Motor neuron (in vitro differentiated cells): ENCODE measurements at regions not wholly inside any gene's neighbourhood (a gene's known extent, or its start where the extent isn't known, plus 50 kb on each side); places are given as distances from the start of the nearest gene placed in this dataset.
"Not testable (repeated sequence)": the region's sequence is repeated elsewhere in the genome, so short reads cannot be mapped to it uniquely, and the experiment has no call there.

Experiments
- ATAC-seq, 8 experiments: fragments of 200-7000 bp; cut with Tn5 transposase; replicated peaks in 6 of 8; 2 replicates each; pipeline ENCODE4 v1.8.0; 2021; ENCODE audit warnings: mild to moderate bottlenecking in 8 of 8, moderate library complexity in 8 of 8
- H3K27ac ChIP-seq, 2 donors: fragments of 250-450 bp; sonication (Bioruptor Pico); 2 replicates each; pipeline ENCODE4 v1.9.0; 2021; ENCODE audit warnings: antibody characterized with exemption in 2 of 2, mild to moderate bottlenecking in 2 of 2, moderate library complexity in 1 of 2
- H3K4me1 ChIP-seq, 2 donors: fragments of 250-450 bp; sonication (Bioruptor Pico); replicated peaks in 1 of 2; 2 replicates each; pipeline ENCODE4 v1.6.1; 2021; ENCODE audit warnings: antibody characterized with exemption in 2 of 2, mild to moderate bottlenecking in 2 of 2, moderate library complexity in 1 of 2
- H3K4me3 ChIP-seq, 5 donors: fragments of 250-450 bp; sonication (Bioruptor Pico); 2 replicates each; pipeline ENCODE4 v1.9.0; 2021; ENCODE audit warnings: antibody characterized with exemption in 5 of 5, mild to moderate bottlenecking in 5 of 5, moderate library complexity in 4 of 5
- WGBS, 10 experiments: fragments of 450-650 bp; shearing (Covaris generic); methylation state at CpG; one replicate each; pipeline ENCODE4 v1.0.0; 2022; 5-methylcytosine and 5-hydroxymethylcytosine counted together
- in situ Hi-C, 9 experiments: fragments of 400-800 bp; cut with MboI; loops; one replicate each; pipeline ENCODE4 v1.15.0; 2021; ENCODE audit warnings: low sequenced_read_pairs in 9 of 9, low pct_unique_long_range_greater_than_20kb in 2 of 9; ENCODE audit not compliant: unreplicated experiment in 9 of 9

DNA sequence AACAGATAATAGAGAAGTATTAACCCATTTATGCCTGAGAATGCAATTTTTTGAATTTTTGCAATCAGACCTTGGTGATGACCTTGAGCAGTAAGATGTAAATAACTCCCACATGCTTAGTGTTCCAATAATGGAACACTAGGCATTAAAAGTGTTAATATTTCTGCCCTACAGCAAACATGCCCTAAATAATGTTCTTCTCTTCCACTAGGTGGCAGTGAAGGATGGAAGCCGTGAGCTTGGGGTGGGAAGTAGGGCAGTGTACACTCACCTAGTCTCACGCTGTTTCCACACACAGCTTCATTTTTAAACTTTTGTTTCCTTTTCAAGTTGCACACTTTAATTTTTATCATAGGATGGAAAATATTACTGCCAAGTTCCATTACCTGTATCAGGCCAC lies 613.1 kb upstream of the HS3ST1 start:
- Histone ChIP-seq H3K4me1 (no peaks in the 10 kb centered on the region), H3K27ac (no peak overlapping the region), H3K4me3 (no peak overlapping the region)
- 33 to 100% (median 100%) methylated on average over 1 to 2 of the region's 2 CpGs; no CpG with 5 or more reads in 4 of the 10 experiments for WGBS, 10 experiments
- in situ Hi-C loops: no loop called here
- ATAC-seq: peak in 1 of 8 experiments; percentile 44

DNA sequence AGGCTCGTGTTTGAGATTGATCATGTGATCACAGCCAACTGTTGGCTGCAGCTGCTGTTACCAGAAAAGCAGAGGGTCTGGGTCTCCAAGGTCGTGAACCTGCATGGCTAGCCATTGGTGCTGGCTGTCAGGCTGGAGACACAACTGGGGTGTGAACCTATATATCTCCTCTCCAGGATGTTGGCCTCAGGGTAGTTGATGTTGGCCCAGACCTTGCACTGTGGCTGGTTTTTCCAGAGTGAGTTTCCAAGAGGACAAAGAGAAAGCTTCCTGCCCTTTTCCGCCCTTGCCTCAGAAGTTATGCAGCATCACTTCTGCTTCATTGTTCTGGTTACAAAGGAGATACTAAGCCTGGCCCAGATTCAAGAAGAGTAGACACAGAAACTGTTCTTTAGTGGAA lies 607.8 kb upstream of the HS3ST1 start:
- Histone ChIP-seq H3K4me1 (no peaks in the 10 kb centered on the region), H3K27ac (no peak overlapping the region), H3K4me3 (no peak overlapping the region)
- no peak for ATAC-seq
- 0 to 100% (median 67%) methylated on average over 1 to 3 of the region's 3 CpGs; no CpG with 5 or more reads in 1 of the 10 experiments for WGBS, 10 experiments
- in situ Hi-C loops: no loop called here

DNA sequence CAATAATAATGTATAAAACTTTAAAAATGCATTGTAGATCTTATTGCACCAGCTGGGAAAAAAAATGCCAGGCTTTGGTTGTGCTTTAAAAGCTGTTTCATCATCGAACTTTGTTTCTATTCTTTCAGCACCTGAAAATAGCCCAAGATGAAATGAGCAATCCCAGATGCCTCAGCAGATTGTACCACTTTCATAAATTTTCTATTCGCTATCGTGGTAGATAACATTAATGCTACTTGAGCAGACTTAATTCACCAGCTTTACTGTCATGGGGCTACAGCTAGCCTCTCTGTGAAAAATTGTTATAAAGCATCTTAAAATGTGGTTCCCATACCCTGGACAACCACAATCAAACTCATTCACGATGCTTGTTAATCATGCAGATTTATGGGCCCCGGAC lies 599.6 kb upstream of the HS3ST1 start:
- H3K4me1 ChIP-seq: no peaks in the 10 kb centered on the region
- in situ Hi-C loops: no loop called here

DNA sequence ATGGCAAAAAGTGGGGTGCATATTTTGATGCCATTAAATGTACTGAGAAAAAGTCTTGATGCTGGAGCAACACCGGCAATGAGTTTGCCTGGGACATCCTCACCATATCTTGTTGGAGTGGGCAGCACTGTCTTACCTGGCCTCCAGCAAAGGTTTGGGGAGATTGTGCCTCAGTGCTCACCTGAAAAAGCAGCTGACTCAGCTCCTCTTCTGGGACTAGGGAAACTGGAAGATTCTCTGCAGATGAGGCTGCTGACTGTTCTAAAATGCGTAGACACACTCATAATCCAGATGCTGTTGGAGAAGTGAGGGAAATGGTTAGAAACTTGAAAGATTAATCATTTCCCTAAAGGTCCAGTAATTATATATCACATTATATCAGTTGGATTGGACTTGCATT lies 593.7 kb upstream of the HS3ST1 start:
- Histone ChIP-seq H3K27ac (no peak overlapping the region), H3K4me3 (no peak overlapping the region), H3K4me1 (no peaks in the 10 kb centered on the region)
- no peak for ATAC-seq
- in situ Hi-C loops: no loop called here
- 0 to 100% (median 86%) methylated on average over 1 to 2 of the region's 2 CpGs; no CpG with 5 or more reads in 3 of the 10 experiments for WGBS, 10 experiments

More for the DNA sequence above, 599.6 kb upstream of the HS3ST1 start:
- no peak for ATAC-seq
- Histone ChIP-seq H3K4me3 (no peak overlapping the region), H3K27ac (no peak overlapping the region)
- 0 to 100% (median 85%) methylated on average over 4 to 5 of the region's 5 CpGs; no CpG with 5 or more reads in 1 of the 10 experiments for WGBS, 10 experiments

DNA sequence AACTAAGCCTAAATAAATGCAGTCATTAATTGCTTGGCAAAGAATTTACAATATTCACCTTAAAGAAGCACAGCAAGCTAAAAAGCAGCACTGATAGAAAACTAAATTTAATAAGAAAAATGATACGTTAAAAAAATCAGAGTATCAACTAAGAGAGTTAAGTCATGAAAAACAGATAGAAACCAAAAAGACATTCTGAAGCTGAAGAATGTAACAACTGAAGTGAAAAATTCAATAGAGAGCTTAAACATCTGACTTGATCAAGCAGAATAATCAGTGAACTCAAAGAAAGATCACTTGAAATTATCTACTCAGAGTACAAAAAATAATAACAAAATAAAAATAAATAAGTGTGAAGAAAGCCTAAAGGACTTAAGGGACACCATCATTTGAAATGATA lies 588.0 kb upstream of the HS3ST1 start:
- ATAC-seq: no peak
- Histone ChIP-seq H3K27ac (no peak overlapping the region), H3K4me1 (no peaks in the 10 kb centered on the region), H3K4me3 (no peak overlapping the region)
- 8 to 95% (median 85%) methylated on average over 1 of the region's 1 CpG; no CpG with 5 or more reads in 1 of the 10 experiments for WGBS, 10 experiments
- in situ Hi-C loops: no loop called here

DNA sequence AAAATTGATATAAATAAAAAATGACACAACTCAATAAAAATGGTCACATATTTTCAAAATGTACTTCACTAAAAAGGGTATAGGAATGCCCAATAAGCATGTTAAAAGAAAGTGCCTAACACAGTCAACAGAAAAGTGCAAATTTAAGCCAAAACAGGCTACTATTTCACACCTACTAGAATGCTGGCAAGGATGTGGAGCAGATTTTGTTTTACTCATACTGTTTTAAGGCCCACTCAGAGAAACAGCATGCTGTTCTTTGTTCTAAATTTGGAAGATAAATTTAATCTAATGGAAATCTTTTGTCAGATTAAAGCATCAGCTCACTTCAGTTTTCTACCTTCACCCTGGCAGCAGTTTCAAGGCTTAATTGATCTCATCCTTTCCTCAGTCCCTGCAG lies 576.8 kb upstream of the HS3ST1 start:
- no peaks in the 10 kb centered on the region for H3K4me1 ChIP-seq
- ATAC-seq: no peak
- no peak overlapping the region for H3K27ac ChIP-seq
- in situ Hi-C loops: no loop called here
- H3K4me3 ChIP-seq: no peak overlapping the region

DNA sequence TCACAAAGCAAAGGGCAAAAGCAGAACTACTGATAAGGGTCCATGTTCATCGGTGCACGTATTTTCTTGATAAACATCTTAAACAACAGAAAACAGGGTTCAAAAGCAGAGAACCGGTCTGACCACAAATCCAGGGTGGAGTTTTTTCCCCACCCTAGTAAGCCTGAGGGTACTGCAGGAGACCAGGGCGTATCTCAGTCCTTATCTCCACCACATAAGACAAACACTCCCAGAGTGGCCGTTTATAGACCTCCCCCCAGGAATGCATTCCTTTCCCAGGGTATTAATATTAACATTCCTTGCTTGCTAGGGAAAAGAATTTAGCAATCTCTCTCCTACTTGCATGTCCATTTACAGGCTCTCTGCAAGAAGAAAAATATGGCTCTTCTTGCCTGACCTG lies 567.9 kb upstream of the HS3ST1 start:
- H3K4me1 ChIP-seq, H3K4me3 ChIP-seq, ATAC-seq, H3K27ac ChIP-seq, in situ Hi-C loops: not testable (repeated sequence)
- WGBS, 10 experiments: 0 to 100% (median 90%) methylated on average over 1 to 5 of the region's 5 CpGs; no CpG with 5 or more reads in 3 of the 10 experiments

DNA sequence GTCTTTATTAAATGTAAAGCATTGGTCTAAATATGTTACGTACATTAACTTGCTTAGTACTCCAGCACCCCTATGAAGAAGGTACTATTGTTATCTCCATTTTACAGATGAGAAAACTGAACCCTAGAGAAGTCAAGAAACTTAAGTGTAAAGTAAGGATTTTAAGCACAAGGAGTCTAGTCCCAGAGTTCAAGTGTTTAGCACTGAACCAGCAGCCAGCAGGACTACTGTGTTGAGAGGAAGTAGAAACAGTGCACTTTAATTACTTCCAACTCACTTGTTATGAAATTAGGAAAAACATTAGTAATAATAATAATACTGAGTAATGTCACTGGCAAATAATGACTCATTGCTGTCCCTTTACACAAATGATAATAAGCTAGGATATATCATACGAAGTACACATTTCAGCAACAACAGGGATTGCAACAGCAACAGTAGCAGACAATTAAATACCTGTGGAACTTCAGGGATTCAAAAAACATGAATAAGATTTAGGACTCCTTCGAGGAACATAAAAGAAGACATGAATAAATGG lies 548.1 kb upstream of the HS3ST1 start:
- WGBS, 10 experiments: 6 to 100% (median 66%) methylated on average over 1 to 3 of the region's 3 CpGs
- Histone ChIP-seq H3K4me1 (no peaks in the 10 kb centered on the region), H3K27ac (no peak overlapping the region), H3K4me3 (no peak overlapping the region)
- no peak for ATAC-seq
- in situ Hi-C loops: no loop called here

DNA sequence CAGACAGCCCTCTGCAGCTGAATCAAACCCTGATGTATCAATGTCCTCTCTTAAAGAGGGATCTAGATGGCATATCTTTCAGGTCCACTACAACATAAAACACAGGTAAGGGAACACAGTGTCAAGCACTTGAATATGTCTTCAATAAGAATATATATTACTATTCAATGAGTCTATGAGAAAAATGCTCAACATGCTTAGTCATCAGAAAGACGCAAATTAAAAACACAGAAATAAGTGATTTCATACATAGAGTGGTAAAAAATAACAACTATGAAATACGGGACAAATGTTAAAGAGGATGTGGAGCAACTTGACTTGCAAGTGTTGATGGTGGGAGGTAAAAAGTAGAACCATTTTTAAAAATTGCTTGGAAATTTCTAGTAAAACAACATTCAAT lies 544.6 kb upstream of the HS3ST1 start:
- WGBS, 10 experiments: 0 to 100% (median 88%) methylated on average over 1 to 2 of the region's 2 CpGs; no CpG with 5 or more reads in 1 of the 10 experiments
- in situ Hi-C loops: no loop called here
- no peak for ATAC-seq

DNA sequence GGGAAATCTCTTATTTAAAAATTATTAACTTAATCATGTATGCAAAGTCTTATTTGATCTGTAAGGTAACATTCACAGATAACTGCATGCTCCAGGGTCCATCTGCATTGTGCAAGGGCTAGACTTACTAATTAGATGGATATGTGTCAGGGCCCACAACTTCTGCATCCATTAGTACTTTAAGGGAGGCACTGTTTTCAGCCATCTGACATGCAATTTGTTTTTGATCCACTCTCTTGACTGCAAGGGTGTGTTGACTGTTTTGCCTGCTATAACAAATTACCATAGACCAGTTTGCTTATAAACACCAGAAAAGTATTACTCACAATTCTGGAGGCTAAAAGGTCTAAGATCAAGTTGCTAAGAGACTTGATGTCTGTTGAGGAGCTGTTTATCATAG lies 542.1 kb upstream of the HS3ST1 start:
- no peak overlapping the region for H3K27ac ChIP-seq
- no peak overlapping the region for H3K4me3 ChIP-seq
- in situ Hi-C loops: no loop called here
- no peaks in the 10 kb centered on the region for H3K4me1 ChIP-seq
- peak in 2 of 8 experiments; percentile 58 to 86 for ATAC-seq

More for the DNA sequence above, 544.6 kb upstream of the HS3ST1 start:
- Histone ChIP-seq H3K4me1 (no peaks in the 10 kb centered on the region), H3K27ac (no peak overlapping the region), H3K4me3 (no peak overlapping the region)

DNA sequence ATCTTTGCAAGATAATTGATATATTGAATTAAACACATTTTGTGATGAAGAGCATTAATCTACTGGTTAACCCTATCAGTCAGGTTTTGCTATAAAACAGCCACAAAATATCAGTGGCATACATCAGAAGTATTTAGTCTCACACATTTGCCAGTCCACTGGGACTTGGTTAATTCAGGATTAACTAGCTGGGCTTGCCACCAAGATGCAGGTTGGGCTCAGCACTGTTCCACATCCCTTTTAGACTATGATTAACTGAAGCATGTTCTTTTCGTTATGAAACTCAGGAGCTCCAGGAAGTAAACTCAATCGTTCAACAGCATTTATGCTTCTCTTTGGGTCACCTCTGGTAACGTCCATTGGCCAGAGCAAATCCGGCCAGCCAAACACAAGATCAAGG lies 538.1 kb upstream of the HS3ST1 start:
- H3K27ac ChIP-seq: no peak overlapping the region
- no peak overlapping the region for H3K4me3 ChIP-seq
- no peaks in the 10 kb centered on the region for H3K4me1 ChIP-seq
- WGBS, 10 experiments: 0 to 100% (median 70%) methylated on average over 1 to 4 of the region's 4 CpGs
- in situ Hi-C loops: no loop called here
- ATAC-seq: no peak

DNA sequence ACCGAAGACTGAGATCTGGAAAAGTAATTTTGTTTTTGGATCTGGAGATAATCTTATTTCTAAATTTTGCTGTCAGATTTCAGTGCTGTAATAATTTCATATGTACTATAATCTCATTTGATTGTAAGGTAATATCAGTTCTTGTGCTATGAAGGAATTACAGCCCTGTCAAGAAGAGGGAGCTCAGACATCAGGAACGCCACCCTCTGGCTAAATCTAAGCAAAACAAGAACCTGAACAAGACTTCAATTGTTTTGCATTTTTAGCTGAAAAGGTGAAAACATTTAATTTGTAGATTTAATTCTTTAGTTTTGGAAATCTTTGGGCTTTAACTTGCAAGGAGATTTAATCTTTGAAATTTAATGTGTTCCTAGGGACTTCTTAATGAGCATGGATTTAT lies 525.4 kb upstream of the HS3ST1 start:
- in situ Hi-C loops: no loop called here
- Histone ChIP-seq H3K27ac (no peak overlapping the region), H3K4me3 (no peak overlapping the region), H3K4me1 (no peaks in the 10 kb centered on the region)
- ATAC-seq: no peak
- 10 to 100% (median 68%) methylated on average over 1 to 2 of the region's 2 CpGs; no CpG with 5 or more reads in 2 of the 10 experiments for WGBS, 10 experiments

DNA sequence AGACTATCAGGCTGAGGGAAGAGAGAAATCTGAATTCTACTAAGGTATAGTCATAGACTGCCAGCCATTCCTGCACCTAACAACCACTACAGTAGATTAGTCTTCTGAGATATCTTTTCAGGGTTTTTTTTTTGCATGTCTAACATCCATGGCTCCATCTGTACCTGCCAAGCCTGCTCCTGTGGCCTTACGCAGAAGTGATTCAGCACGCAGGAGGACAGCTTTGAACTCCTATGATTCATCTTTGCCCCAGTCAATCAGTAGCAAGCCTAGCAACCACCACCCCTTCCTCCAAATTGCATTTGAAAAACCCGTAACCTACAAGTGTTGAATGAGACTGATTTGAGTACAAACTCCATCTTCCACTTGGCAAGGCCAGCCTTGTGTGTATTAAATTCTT lies 520.7 kb upstream of the HS3ST1 start:
- no peak for ATAC-seq
- no peak overlapping the region for H3K4me3 ChIP-seq
- WGBS, 10 experiments: 20 to 100% (median 83%) methylated on average over 1 to 3 of the region's 3 CpGs; no CpG with 5 or more reads in 2 of the 10 experiments
- in situ Hi-C loops: no loop called here
- peaks cover 7 to 13% of the 10 kb centered on the region in 2 donors for H3K4me1 ChIP-seq
- H3K27ac ChIP-seq: no peak overlapping the region

DNA sequence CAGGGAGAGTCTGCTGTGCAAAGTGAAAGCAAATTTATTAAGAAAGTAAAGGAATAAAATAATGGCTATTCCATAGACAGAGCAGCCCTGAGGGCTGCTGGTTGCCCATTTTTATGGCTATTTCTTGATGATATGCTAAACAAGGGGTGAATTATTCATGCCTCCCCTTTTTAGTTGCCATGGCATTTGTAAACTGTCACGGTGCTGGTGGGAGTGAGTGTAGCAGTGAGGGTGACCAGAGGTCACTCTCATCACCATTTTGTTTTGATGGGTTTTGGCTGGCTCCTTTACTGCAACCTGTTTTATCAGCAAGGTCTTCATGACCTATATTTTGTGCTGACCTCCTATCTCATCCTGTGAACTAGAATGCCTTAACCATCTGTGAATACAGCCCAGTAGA lies 518.9 kb upstream of the HS3ST1 start:
- peaks cover 7 to 13% of the 10 kb centered on the region in 2 donors for H3K4me1 ChIP-seq
- 0% methylated on average over 1 of the region's 1 CpG; no CpG with 5 or more reads in 8 of the 10 experiments for WGBS, 10 experiments
- H3K27ac ChIP-seq, H3K4me3 ChIP-seq, in situ Hi-C loops: not testable (repeated sequence)
- peak; percentile 25 to 83 (median 55) for ATAC-seq
